RPMI7951 (cell line): ENCODE measurements at regions not wholly inside any gene's neighbourhood (a gene's known extent, or its start where the extent isn't known, plus 50 kb on each side); places are given as distances from the start of the nearest gene placed in this dataset.

Experiments used
- DNase-seq: peaks from one replicate; pipeline ENCODE4 v3.0.0-alpha.2; 2012; ENCODE audit warnings: low read depth

DNA sequence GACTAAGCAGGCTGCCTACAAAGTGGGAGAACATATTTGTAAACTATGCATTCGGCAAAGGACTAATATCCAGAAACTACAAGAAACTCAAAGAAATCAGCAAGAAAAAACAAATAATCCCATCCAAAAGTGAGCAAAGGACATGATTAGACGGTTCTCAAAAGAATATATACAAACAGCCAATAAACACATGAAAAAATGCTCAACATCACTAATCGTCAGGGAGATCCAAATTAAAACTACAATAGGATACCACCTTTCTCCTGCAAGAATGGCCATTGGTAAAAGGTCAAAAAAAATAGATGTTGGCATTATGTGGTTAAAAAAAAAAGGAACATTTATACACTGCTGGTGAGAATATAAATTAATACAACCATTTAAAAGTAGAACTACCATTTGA, 259.6 kb upstream of the SLITRK3 start:
- no peak for DNase-seq

- DNase-seq, result no peak
These were observed 259.2 kb upstream of the SLITRK3 start for GRCh38 chr3:165455360-165455759.

- no peak for DNase-seq
These were observed 255.3 kb upstream of the SLITRK3 start for GRCh38 chr3:165451371-165452070.

DNA sequence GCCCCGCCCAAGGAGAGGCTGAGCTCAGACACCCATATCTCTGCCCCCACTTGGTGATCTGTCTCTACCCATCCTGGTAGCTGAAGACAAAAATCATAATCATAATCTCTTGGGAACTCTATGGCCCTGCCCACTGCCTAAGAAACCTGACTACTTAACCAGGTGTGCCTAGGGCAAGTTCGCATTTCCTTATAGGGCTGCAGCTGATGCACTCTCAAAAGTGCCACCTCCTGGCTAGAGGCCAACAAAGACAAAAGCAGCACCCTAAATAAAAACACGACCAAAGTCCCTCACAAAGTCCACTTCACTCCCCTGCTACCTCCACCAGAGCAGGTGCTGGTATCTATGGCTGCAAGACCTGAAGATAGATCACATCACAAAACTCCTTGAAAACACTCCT, 250.4 kb upstream of the SLITRK3 start:
- DNase-seq, result no peak

GRCh38 chr3:165444745-165445144, 248.6 kb upstream of the SLITRK3 start:
- no peak for DNase-seq

- DNase-seq, result no peak
These were observed 247.5 kb upstream of the SLITRK3 start for GRCh38 chr3:165443664-165444063.

DNA sequence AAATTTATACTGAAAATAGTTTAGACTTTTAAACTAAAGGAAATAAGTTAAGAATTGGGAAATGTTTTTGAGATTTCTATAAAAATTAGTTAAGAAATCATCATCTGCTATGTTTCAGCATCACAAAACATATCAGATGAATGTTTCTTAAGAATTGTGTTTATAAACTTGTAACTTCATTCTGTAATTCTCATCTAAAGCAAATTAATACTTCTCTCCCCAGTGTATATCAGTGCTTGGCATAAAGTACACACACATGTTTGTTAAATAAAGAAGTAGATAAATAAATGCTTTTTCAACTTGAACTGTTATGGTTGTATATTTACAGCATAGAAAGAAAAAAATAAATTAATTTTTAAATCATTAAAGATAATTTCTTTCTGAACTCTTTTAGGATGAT, 245.9 kb upstream of the SLITRK3 start:
- DNase-seq, result no peak

GRCh38 chr3:165440380-165440779, 244.2 kb upstream of the SLITRK3 start:
- no peak for DNase-seq

- DNase-seq, result no peak
These were observed 243.6 kb upstream of the SLITRK3 start for GRCh38 chr3:165439765-165440164.

GRCh38 chr3:165434516-165434915, 238.3 kb upstream of the SLITRK3 start:
- DNase-seq, result no peak

- DNase-seq, result no peak
These were observed 210.2 kb upstream of the SLITRK3 start for GRCh38 chr3:165406425-165406824.

- DNase-seq, result no peak
These were observed 208.3 kb upstream of the SLITRK3 start for GRCh38 chr3:165404357-165405027.

- no peak for DNase-seq
These were observed 207.5 kb upstream of the SLITRK3 start for GRCh38 chr3:165403666-165404065.

DNA sequence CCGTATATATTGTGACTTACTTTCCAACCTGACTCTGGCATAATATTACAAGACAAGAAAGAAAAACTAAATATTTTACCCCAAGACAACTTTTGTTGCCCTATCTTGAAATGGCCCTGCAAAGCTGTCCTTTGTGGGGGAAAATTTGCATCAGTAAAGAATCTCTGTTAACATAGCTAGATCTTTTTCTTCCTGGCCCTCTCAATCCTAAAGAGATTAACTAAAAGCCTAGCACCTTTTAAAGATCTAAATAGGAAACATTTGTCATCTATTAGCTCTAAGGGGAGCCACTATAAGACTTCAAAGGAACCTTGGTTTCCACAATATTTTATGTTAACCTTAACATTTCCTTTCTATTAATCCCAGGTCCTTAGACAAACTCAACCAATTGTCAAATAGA, 199.0 kb upstream of the SLITRK3 start:
- DNase-seq, result no peak

DNA sequence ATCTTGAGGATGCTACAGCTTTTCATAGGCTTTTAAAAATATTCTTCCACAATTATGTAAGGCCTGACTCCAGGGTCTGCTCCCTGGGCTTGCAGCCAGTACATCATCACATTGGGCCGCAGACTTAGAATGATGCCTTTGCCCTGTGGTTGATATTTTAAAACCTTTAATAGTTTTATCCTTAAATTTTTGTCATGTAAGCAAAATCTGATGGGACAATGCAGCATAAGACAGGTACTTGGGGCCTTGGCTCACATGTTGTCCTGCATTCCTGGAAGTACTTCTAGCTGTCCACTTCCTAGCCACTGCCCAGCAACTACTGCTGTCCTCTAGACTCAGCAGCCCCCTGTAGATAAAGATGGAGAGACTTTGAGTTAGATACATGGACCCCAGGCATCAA, 197.3 kb upstream of the SLITRK3 start:
- no peak for DNase-seq

DNA sequence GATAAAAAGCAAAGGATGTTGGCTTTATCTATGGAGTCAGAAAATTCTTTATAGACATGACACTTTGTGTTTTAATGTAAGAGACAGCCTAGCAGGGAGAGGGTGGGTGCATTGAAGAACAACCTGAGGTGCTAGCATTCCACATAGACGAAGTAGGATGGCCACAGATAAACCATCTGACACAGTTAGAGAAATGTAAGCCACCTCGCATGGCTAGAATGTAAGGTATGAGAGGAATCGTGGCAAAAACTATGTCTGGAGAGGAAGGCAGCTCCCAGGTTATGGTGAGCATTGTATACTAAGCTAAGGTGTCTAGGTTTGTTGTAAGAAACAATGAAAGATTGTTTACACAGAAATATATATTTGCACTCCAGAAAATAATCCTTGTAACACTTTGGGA, 194.0 kb upstream of the SLITRK3 start:
- DNase-seq, result no peak

GRCh38 chr3:165389653-165390052, 193.5 kb upstream of the SLITRK3 start:
- no peak for DNase-seq

GRCh38 chr3:165389064-165389463, 192.9 kb upstream of the SLITRK3 start:
- no peak for DNase-seq

GRCh38 chr3:165383381-165383780, 187.2 kb upstream of the SLITRK3 start:
- no peak for DNase-seq

DNA sequence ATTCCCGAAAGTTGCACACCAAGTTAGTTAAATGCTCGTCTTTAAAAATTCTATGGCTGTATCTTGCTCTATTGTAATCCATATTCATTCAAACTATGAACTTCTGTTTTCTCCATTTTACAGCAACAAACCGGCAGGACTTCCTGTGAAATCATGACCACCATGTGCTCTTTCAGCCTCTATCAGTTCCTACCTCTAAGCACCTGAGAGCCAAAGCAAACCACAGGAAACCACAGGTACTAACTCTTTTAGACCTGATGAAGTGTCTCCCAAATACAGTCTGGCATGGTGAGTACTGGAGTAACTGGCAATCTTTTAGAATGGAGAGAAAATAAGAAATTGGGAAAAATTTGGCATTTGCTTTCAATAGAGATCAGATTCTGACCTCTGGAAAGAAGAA, 186.5 kb upstream of the SLITRK3 start:
- DNase-seq, result no peak

DNA sequence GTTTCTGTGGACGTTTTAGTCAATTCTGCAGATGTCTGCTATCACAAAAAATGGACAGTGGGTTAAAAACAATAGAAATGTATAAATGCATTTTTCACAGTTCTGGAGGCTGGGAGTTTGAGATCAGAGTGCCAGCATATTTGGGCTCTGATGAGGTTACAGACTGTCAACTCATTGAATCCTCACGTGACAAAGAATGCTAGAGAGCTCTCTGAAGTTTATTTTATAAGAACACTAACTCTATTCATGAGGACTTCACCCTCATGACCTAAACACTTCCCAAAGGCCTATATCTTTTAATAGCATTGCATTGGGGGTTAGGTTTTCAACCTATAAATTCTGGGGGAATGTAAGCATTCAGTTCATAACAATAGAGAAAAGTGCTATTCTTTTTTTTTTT, 182.6 kb upstream of the SLITRK3 start:
- no peak for DNase-seq

DNA sequence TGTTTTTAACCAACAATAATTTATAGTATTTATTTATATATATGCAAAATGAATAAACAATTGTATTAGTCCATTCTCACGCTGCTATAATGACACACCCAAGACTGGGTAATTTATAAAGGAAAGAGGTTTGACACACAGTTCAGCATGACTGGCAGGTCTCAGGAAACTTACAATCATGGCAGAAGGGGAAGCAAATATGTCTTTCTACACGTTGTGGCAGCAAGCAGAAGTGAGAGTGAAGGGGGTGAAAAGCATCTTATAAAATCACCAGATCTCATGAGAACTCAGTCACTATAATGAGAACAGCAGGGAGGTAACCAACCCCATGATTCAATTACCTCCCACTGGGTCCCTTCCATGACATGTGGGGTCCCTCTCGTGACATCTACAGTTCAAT, 162.8 kb upstream of the SLITRK3 start:
- no peak for DNase-seq

- no peak for DNase-seq
These were observed 159.1 kb upstream of the SLITRK3 start for GRCh38 chr3:165355316-165355715.

DNA sequence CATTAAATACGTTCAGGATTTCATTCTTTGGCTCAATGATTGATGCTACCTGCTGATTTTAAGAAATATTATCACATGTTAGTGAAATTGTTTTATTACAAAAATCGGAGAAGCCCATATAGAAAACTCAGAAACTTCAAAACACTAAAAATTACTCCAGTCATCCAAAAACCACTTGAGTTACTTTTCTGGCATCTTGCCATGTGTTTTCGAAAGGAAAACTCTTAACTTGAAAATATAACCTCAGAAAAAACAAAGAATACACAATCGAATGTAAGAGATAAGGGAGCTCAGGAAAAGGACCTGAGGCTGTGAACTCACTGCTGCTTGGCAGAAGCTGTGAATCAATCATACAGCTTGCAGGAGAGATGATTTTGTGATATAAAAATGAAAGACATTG, 151.3 kb upstream of the SLITRK3 start:
- no peak for DNase-seq
